NCI-H2227 (cell line): ENCODE measurements at regions not wholly inside any gene's neighbourhood (a gene's known extent, or its start where the extent isn't known, plus 50 kb on each side); places are given as distances from the start of the nearest gene placed in this dataset.
"Not testable (repeated sequence)": the region's sequence is repeated elsewhere in the genome, so short reads cannot be mapped to it uniquely, and the experiment has no call there.

Source experiments
- DNase-seq: peaks from one replicate; lab custom pipeline; 2025; ENCODE audit not compliant: unreplicated experiment; lab: John Stamatoyannopoulos, UW

- not testable (repeated sequence) for DNase-seq
Observed at GRCh38 chr1:206256935-206257334, 53.6 kb downstream of the SRGAP2 start.

GRCh38 chr1:206261473-206261872 is 58.1 kb downstream of the SRGAP2 start:
- not testable (repeated sequence) for DNase-seq

GRCh38 chr1:206262424-206262823 is 59.1 kb downstream of the SRGAP2 start:
- not testable (repeated sequence) for DNase-seq

- not testable (repeated sequence) for DNase-seq
Observed at GRCh38 chr1:206264916-206265315, 61.6 kb downstream of the SRGAP2 start.

- not testable (repeated sequence) for DNase-seq
Observed at GRCh38 chr1:206271153-206271552, 67.8 kb downstream of the SRGAP2 start.

GRCh38 chr1:206273104-206273503 is 69.8 kb downstream of the SRGAP2 start:
- not testable (repeated sequence) for DNase-seq

GRCh38 chr1:206276143-206276542 is 72.8 kb downstream of the SRGAP2 start:
- DNase-seq: peak; percentile 3

- DNase-seq: not testable (repeated sequence)
Observed at GRCh38 chr1:206278683-206279082, 75.3 kb downstream of the SRGAP2 start.

GRCh38 chr1:206280683-206281082 is 77.3 kb downstream of the SRGAP2 start:
- not testable (repeated sequence) for DNase-seq

- DNase-seq: not testable (repeated sequence)
Observed at GRCh38 chr1:206281912-206282654, 78.7 kb downstream of the SRGAP2 start.

- not testable (repeated sequence) for DNase-seq
Observed at GRCh38 chr1:206285024-206285960, 82.0 kb downstream of the SRGAP2 start.

- not testable (repeated sequence) for DNase-seq
Observed at GRCh38 chr1:206287759-206288158, 84.4 kb downstream of the SRGAP2 start.

GRCh38 chr1:206288453-206288852 is 85.1 kb downstream of the SRGAP2 start:
- not testable (repeated sequence) for DNase-seq

GRCh38 chr1:206297145-206298031 is 94.0 kb downstream of the SRGAP2 start:
- not testable (repeated sequence) for DNase-seq

GRCh38 chr1:206298032-206298392 is 94.7 kb downstream of the SRGAP2 start:
- not testable (repeated sequence) for DNase-seq

- not testable (repeated sequence) for DNase-seq
Observed at GRCh38 chr1:206299181-206299791, 95.9 kb downstream of the SRGAP2 start.

GRCh38 chr1:206299942-206300341 is 96.6 kb downstream of the SRGAP2 start:
- DNase-seq: not testable (repeated sequence)

GRCh38 chr1:206302056-206302455 is 98.7 kb downstream of the SRGAP2 start:
- DNase-seq: not testable (repeated sequence)

GRCh38 chr1:206307442-206307841 is 104.1 kb downstream of the SRGAP2 start:
- not testable (repeated sequence) for DNase-seq

GRCh38 chr1:206310948-206311347 is 107.6 kb downstream of the SRGAP2 start:
- DNase-seq: not testable (repeated sequence)
